GM23338 (cell line): ENCODE measurements at regions not wholly inside any gene's neighbourhood (a gene's known extent, or its start where the extent isn't known, plus 50 kb on each side); places are given as distances from the start of the nearest gene placed in this dataset.

Source experiments
- ATAC-seq: fragments of 200-7000 bp; cut with Tn5 transposase; 3 replicates; pipeline ENCODE4 v1.9.1; 2020
- DNase-seq: peaks from one replicate; pipeline ENCODE4 v3.0.0-alpha.2; 2015; ENCODE audit warnings: low spot score
- H2AFZ ChIP-seq: fragments of 200-600 bp; sonication (generic); 2 replicates; pipeline ENCODE4 v1.8.0; 2016; ENCODE audit warnings: antibody characterized with exemption, mild to moderate bottlenecking, moderate library complexity
- H3F3A ChIP-seq: fragments of 200-600 bp; sonication (generic); replicated peaks from 2 replicates; pipeline ENCODE4 v1.8.0; 2017; ENCODE audit warnings: antibody characterized with exemption, mixed run types, low read depth
- H3K27ac ChIP-seq: fragments of 200-600 bp; sonication (generic); 2 replicates; pipeline ENCODE4 v1.6.1; 2016; ENCODE audit warnings: low read depth
- H3K27me3 ChIP-seq: fragments of 200-600 bp; sonication (generic); 2 replicates; pipeline ENCODE4 v1.8.0; 2016; ENCODE audit warnings: mild to moderate bottlenecking, mixed run types, moderate library complexity; ENCODE audit not compliant: insufficient read depth
- H3K36me3 ChIP-seq: fragments of 200-600 bp; sonication (generic); 2 replicates; pipeline ENCODE4 v1.8.0; 2016; ENCODE audit warnings: mild to moderate bottlenecking; ENCODE audit not compliant: insufficient read depth
- H3K4me1 ChIP-seq: fragments of 200-600 bp; sonication (generic); 2 replicates; pipeline ENCODE4 v1.8.0; 2016; ENCODE audit warnings: mild to moderate bottlenecking, moderate library complexity; ENCODE audit not compliant: insufficient read depth
- H3K4me2 ChIP-seq: fragments of 200-600 bp; sonication (generic); 2 replicates; pipeline ENCODE4 v1.7.1; 2017; ENCODE audit warnings: mixed run types
- H3K4me3 ChIP-seq: fragments of 200-600 bp; sonication (generic); 2 replicates; pipeline ENCODE4 v1.6.1; 2016; ENCODE audit warnings: mixed run types
- H3K79me2 ChIP-seq: fragments of 200-600 bp; sonication (generic); replicated peaks from 2 replicates; pipeline ENCODE4 v1.8.0; 2017; ENCODE audit warnings: mild to moderate bottlenecking; ENCODE audit not compliant: insufficient read depth
- H3K9me2 ChIP-seq: fragments of 200-600 bp; sonication (generic); 2 replicates; pipeline ENCODE4 v1.8.0; 2017; ENCODE audit not compliant: insufficient read depth
- H4K20me1 ChIP-seq: fragments of 200-600 bp; sonication (generic); replicated peaks from 2 replicates; pipeline ENCODE4 v1.8.0; 2017; ENCODE audit warnings: mild to moderate bottlenecking; ENCODE audit not compliant: insufficient read depth
- H3K27ac Mint-ChIP-seq: 2 replicates; pipeline ENCODE4 v1.8.0; 2020; ENCODE audit warnings: inconsistent platforms, mild to moderate bottlenecking, moderate library complexity, mixed read lengths
- H3K27me3 Mint-ChIP-seq: 3 replicates; pipeline ENCODE4 v1.8.0; 2022; ENCODE audit warnings: low read depth, mild to moderate bottlenecking, moderate library complexity, mixed read lengths, inconsistent platforms; ENCODE audit not compliant: insufficient read depth, poor library complexity
- H3K36me3 Mint-ChIP-seq: 3 replicates; pipeline ENCODE4 v1.8.0; 2021; ENCODE audit warnings: low read depth, mild to moderate bottlenecking, inconsistent platforms, moderate library complexity, mixed read lengths
- H3K4me1 Mint-ChIP-seq: 3 replicates; pipeline ENCODE4 v1.8.0; 2020; ENCODE audit warnings: mild to moderate bottlenecking, inconsistent platforms, mixed read lengths
- H3K4me3 Mint-ChIP-seq: 3 replicates; pipeline ENCODE4 v1.8.0; 2021; ENCODE audit warnings: moderate library complexity, mild to moderate bottlenecking, inconsistent platforms, mixed read lengths
- H3K9me3 Mint-ChIP-seq: 3 replicates; pipeline ENCODE4 v1.8.0; 2020; ENCODE audit warnings: moderate library complexity, mild to moderate bottlenecking, inconsistent platforms, mixed read lengths
- CREB1 ChIP-seq: fragments of 250-450 bp; sonication (Bioruptor Pico); IDR thresholded peaks from 2 replicates; pipeline ENCODE4 v1.5.0; 2020; ENCODE audit warnings: low read depth, mild to moderate bottlenecking, moderate library complexity
- CTCF ChIP-seq, 2 experiments: fragments of 200-600 bp in 1 of 2; sonication (generic) in 1 of 2; conservative IDR thresholded peaks; 2 replicates each; pipeline versions ENCODE4 v1.5.1 to v1.6.1; 2016 to 2017; ENCODE audit warnings: antibody characterized with exemption in 2 of 2, low read depth in 2 of 2, mild to moderate bottlenecking in 2 of 2, moderate library complexity in 1 of 2
- EZH2phosphoT487 ChIP-seq: fragments of 200-600 bp; sonication (generic); IDR thresholded peaks from one replicate; pipeline ENCODE4 v1.8.1; 2018; ENCODE audit warnings: antibody characterized with exemption; ENCODE audit not compliant: unreplicated experiment
- NANOG ChIP-seq: IDR thresholded peaks from 2 replicates; pipeline ENCODE4 v1.6.1; 2016; ENCODE audit warnings: antibody characterized with exemption, borderline replicate concordance
- POLR2AphosphoS5 ChIP-seq: IDR thresholded peaks from 2 replicates; pipeline ENCODE4 v1.6.1; 2016; ENCODE audit warnings: antibody characterized with exemption, low read depth
- STAT1 ChIP-seq: IDR thresholded peaks from one replicate; pipeline ENCODE4 v1.6.1; 2016; ENCODE audit warnings: antibody characterized with exemption; ENCODE audit not compliant: unreplicated experiment
- ZNF331 ChIP-seq: fragments of 250-450 bp; sonication (Bioruptor Pico); IDR thresholded peaks from 2 replicates; pipeline ENCODE4 v1.5.0; 2020; ENCODE audit warnings: low read depth, mild to moderate bottlenecking, moderate library complexity
- TF ChIP-seq, protein P1 (sequence below): IDR thresholded peaks from 2 replicates; pipeline ENCODE4 v1.6.1; 2016; ENCODE audit warnings: antibody characterized with exemption

- H3K9me3 Mint-ChIP-seq: no peaks in the 10 kb centered on the region
- no peak overlapping the region for H3K4me3 Mint-ChIP-seq
- H3K4me1 Mint-ChIP-seq: no peaks in the 10 kb centered on the region; the same call in 2 of the 3 replicates
- no peaks in the 10 kb centered on the region for H3K27me3 ChIP-seq
- DNase-seq: no peak
- H3K4me2 ChIP-seq: no peak overlapping the region
- H3K79me2 ChIP-seq: no peaks in the 10 kb centered on the region
- H3K27ac ChIP-seq: no peak overlapping the region
- H3K36me3 ChIP-seq: no peaks in the 10 kb centered on the region
- TF ChIP-seq CREB1: no peak
- TF ChIP-seq POLR2AphosphoS5: no peak
- TF ChIP-seq NANOG: no peak
- no peak for TF ChIP-seq ZNF331 (CRISPR knock-in tag)
- TF ChIP-seq STAT1: no peak
- TF ChIP-seq, protein P1, sequence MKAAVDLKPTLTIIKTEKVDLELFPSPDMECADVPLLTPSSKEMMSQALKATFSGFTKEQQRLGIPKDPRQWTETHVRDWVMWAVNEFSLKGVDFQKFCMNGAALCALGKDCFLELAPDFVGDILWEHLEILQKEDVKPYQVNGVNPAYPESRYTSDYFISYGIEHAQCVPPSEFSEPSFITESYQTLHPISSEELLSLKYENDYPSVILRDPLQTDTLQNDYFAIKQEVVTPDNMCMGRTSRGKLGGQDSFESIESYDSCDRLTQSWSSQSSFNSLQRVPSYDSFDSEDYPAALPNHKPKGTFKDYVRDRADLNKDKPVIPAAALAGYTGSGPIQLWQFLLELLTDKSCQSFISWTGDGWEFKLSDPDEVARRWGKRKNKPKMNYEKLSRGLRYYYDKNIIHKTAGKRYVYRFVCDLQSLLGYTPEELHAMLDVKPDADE: no peak
- no peak for TF ChIP-seq CTCF (conservative IDR thresholded peaks at IDR 0.05; ENCODE audit: low read depth in 2 of 2)
- H3K36me3 Mint-ChIP-seq: no peaks in the 10 kb centered on the region
- H3K27me3 Mint-ChIP-seq: no peaks in the 10 kb centered on the region
- 0 out of 2 replicates have a peak, but pooled peaks cover 3% of the 10 kb centered on the region for H3K9me2 ChIP-seq
- no peaks in the 10 kb centered on the region for H3K4me1 ChIP-seq
- H3K4me3 ChIP-seq: no peak overlapping the region
- H3F3A ChIP-seq: no peaks in the 10 kb centered on the region
- no peaks in the 10 kb centered on the region for H4K20me1 ChIP-seq
- no peak overlapping the region for H2AFZ ChIP-seq
- H3K27ac Mint-ChIP-seq: no peak overlapping the region
- ATAC-seq: no peak
Measured at GRCh38 chr4:174183259-174183658, 100.2 kb downstream of the FBXO8 start.

DNA sequence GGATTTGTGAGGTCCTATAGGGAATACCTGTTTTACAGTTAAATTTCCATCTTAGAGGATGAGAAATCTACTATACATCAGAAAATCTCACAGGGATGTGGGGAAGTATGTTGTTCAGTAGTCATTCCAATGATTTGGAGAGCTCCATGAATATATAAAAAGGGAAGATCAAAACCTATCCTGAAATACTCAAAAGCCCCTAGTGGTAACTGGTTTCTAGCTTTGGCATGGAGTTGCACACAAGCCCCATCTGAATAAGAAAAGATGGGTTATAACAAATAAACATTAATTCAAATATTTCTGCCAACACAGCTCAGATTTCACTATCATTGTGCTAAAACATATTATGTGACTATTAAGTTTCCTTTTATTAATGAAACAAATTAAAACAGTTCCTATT is 101.6 kb downstream of the FBXO8 start:
- TF ChIP-seq CTCF (conservative IDR thresholded peaks at IDR 0.05; ENCODE audit: low read depth in 2 of 2): peak in 1 of 2 experiments; percentile 27; a peak in 1 of 4 replicates
- no peak for TF ChIP-seq EZH2phosphoT487
- Mint-ChIP-seq H3K27me3 (no peaks in the 10 kb centered on the region), H3K9me3 (no peaks in the 10 kb centered on the region), H3K36me3 (no peaks in the 10 kb centered on the region), H3K4me3 (no peak overlapping the region), H3K4me1 (no peaks in the 10 kb centered on the region; the same call in 2 of the 3 replicates), H3K27ac (no peak overlapping the region)
- Histone ChIP-seq H3K4me1 (no peaks in the 10 kb centered on the region), H3K27me3 (no peaks in the 10 kb centered on the region), H2AFZ (no peak overlapping the region), H4K20me1 (no peaks in the 10 kb centered on the region), H3K36me3 (no peaks in the 10 kb centered on the region), H3K4me3 (no peak overlapping the region), H3K9me2 (0 out of 2 replicates have a peak, but pooled peaks cover under 1% of the 10 kb centered on the region), H3K79me2 (no peaks in the 10 kb centered on the region), H3K27ac (no peak overlapping the region), H3F3A (no peaks in the 10 kb centered on the region), H3K4me2 (no peak overlapping the region)
- ATAC-seq (no peak), DNase-seq (no peak)
